WTC11 (cell line): ENCODE measurements at regions not wholly inside any gene's neighbourhood (a gene's known extent, or its start where the extent isn't known, plus 50 kb on each side); places are given as distances from the start of the nearest gene placed in this dataset.

ENCODE experiments used
- ATAC-seq: fragments of 200-7000 bp; cut with Tn5 transposase; 2 replicates; pipeline ENCODE4 v1.10.0; 2021; ENCODE audit warnings: mild to moderate bottlenecking, moderate library complexity
- CTCF ChIA-PET: fragments of 300-600 bp; sonication (Branson Sonifier 250); formaldehyde crosslinking; loops from one replicate; lab custom pipeline; 2021; ENCODE audit warnings: antibody characterized with exemption; lab: Charles Lee
- POLR2A ChIA-PET: fragments of 350-600 bp; sonication (Branson Sonifier 250); formaldehyde crosslinking; loops from one replicate; lab custom pipeline; 2021; ENCODE audit warnings: antibody characterized with exemption; lab: Charles Lee
- DNase-seq: peaks from one replicate; pipeline ENCODE4 v3.0.0; 2021; ENCODE audit warnings: low spot score
- H3K27ac Mint-ChIP-seq: 2 replicates; pipeline ENCODE4 v1.8.0; 2021; ENCODE audit warnings: mixed read lengths
- H3K27me3 Mint-ChIP-seq: 2 replicates; pipeline ENCODE4 v1.8.0; 2021; ENCODE audit warnings: low read depth, mild to moderate bottlenecking, moderate library complexity, mixed read lengths
- H3K36me3 Mint-ChIP-seq: 2 replicates; pipeline ENCODE4 v1.8.0; 2021; ENCODE audit warnings: mixed read lengths
- H3K4me1 Mint-ChIP-seq: 2 replicates; pipeline ENCODE4 v1.8.0; 2022; ENCODE audit warnings: mixed read lengths
- H3K4me3 Mint-ChIP-seq: 2 replicates; pipeline ENCODE4 v1.8.0; 2021; ENCODE audit warnings: mild to moderate bottlenecking, moderate library complexity, mixed read lengths
- H3K9me3 Mint-ChIP-seq: 2 replicates; pipeline ENCODE4 v1.8.0; 2021; ENCODE audit warnings: mixed read lengths
- EMX1 ChIP-seq: fragments of 250-450 bp; sonication (Bioruptor Pico); IDR thresholded peaks from 2 replicates; pipeline ENCODE4 v1.8.0; 2021; ENCODE audit warnings: mild to moderate bottlenecking
- FOXP1 ChIP-seq: sonication (generic); formaldehyde crosslinking; IDR thresholded peaks from 2 replicates; pipeline ENCODE4 v1.8.0; 2022; ENCODE audit warnings: missing genetic modification reagents, mild to moderate bottlenecking, moderate library complexity, borderline replicate concordance
- HMGA2 ChIP-seq: fragments of 250-450 bp; sonication (Bioruptor Pico); IDR thresholded peaks from 2 replicates; pipeline ENCODE4 v1.4.0; 2021; ENCODE audit warnings: mild to moderate bottlenecking, moderate library complexity
- OVOL2 ChIP-seq: fragments of 250-450 bp; sonication (Bioruptor Pico); IDR thresholded peaks from 2 replicates; pipeline ENCODE4 v1.9.0; 2021; ENCODE audit warnings: mild to moderate bottlenecking, borderline replicate concordance
- SMAD4 ChIP-seq: sonication (generic); formaldehyde crosslinking; IDR thresholded peaks from 2 replicates; pipeline ENCODE4 v1.8.0; 2022; ENCODE audit warnings: mild to moderate bottlenecking, missing genetic modification reagents
- SP1 ChIP-seq: sonication (generic); formaldehyde crosslinking; conservative IDR thresholded peaks from 2 replicates; pipeline ENCODE4 v1.8.1; 2022; ENCODE audit warnings: missing genetic modification reagents
- TCF7 ChIP-seq: sonication (generic); formaldehyde crosslinking; IDR thresholded peaks from 2 replicates; pipeline ENCODE4 v1.8.0; 2022; ENCODE audit warnings: mild to moderate bottlenecking, low read depth, missing genetic modification reagents, moderate library complexity
- TP53 ChIP-seq: sonication (generic); formaldehyde crosslinking; IDR thresholded peaks from 2 replicates; pipeline ENCODE4 v1.8.1; 2023; ENCODE audit warnings: mild to moderate bottlenecking, missing genetic modification reagents
- ZBTB21 ChIP-seq: sonication (generic); formaldehyde crosslinking; IDR thresholded peaks from 2 replicates; pipeline ENCODE4 v1.8.1; 2023; ENCODE audit warnings: mild to moderate bottlenecking, missing genetic modification reagents, borderline replicate concordance
- TF ChIP-seq, protein P1 (sequence below): sonication (generic); formaldehyde crosslinking; IDR thresholded peaks from 2 replicates; pipeline ENCODE4 v1.8.1; 2022; ENCODE audit warnings: missing genetic modification reagents, borderline replicate concordance
- TF ChIP-seq, protein P2 (sequence below): sonication (generic); formaldehyde crosslinking; conservative IDR thresholded peaks from 2 replicates; pipeline ENCODE4 v1.8.1; 2022; ENCODE audit warnings: mild to moderate bottlenecking, missing genetic modification reagents
- TF ChIP-seq, protein P3 (sequence below): sonication (generic); formaldehyde crosslinking; IDR thresholded peaks from 2 replicates; pipeline ENCODE4 v1.8.1; 2022; ENCODE audit warnings: low read depth, missing genetic modification reagents, borderline replicate concordance
- TF ChIP-seq, protein P4 (sequence below): fragments of 250-450 bp; sonication (Bioruptor Pico); IDR thresholded peaks from 2 replicates; pipeline ENCODE4 v1.9.0; 2021; ENCODE audit warnings: mild to moderate bottlenecking
- TF ChIP-seq, protein P5 (sequence below): sonication (generic); formaldehyde crosslinking; IDR thresholded peaks from 2 replicates; pipeline ENCODE4 v1.8.0; 2023; ENCODE audit warnings: missing genetic modification reagents
- TF ChIP-seq, protein P6 (sequence below): sonication (generic); formaldehyde crosslinking; IDR thresholded peaks from 2 replicates; pipeline ENCODE4 v1.8.0; 2023; ENCODE audit warnings: missing genetic modification reagents, mild to moderate bottlenecking, borderline replicate concordance
- TF ChIP-seq, protein P7 (sequence below): sonication (generic); formaldehyde crosslinking; IDR thresholded peaks from 2 replicates; pipeline ENCODE4 v1.8.1; 2023; ENCODE audit warnings: mild to moderate bottlenecking, missing genetic modification reagents, borderline replicate concordance
- TF ChIP-seq, protein P8 (sequence below): fragments of 200-600 bp; IDR thresholded peaks from 2 replicates; pipeline ENCODE4 v1.8.0; 2022; ENCODE audit warnings: antibody characterized with exemption

DNA sequence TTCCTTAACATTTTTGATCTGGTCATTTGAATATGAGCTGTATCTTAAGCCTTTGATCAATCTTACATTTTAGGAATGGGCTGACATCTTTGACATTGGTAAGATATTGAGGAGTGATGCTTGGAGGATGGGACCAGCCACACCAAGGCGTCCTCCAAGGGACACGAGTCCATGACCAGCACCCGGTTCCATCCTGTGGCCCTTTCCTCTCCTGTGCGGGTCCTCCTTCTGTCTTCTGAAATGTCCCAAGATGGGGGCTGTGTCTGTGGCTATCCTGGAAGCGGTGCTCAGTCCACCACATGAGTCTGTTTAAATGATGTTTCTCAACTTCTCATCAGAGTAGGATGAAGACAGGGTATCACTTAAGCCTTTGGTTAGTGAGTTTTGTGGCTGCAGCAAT is 67.3 kb upstream of the SHH start:
- TF ChIP-seq SMAD4 (CRISPR knock-in tag) (no peak), TCF7 (CRISPR knock-in tag) (no peak), SP1 (CRISPR knock-in tag) (no peak), EMX1 (CRISPR knock-in tag) (no peak), TP53 (CRISPR knock-in tag) (no peak), ZBTB21 (CRISPR knock-in tag) (no peak), OVOL2 (no peak), HMGA2 (CRISPR knock-in tag) (no peak), FOXP1 (CRISPR knock-in tag) (no peak)
- TF ChIP-seq, protein P1, sequence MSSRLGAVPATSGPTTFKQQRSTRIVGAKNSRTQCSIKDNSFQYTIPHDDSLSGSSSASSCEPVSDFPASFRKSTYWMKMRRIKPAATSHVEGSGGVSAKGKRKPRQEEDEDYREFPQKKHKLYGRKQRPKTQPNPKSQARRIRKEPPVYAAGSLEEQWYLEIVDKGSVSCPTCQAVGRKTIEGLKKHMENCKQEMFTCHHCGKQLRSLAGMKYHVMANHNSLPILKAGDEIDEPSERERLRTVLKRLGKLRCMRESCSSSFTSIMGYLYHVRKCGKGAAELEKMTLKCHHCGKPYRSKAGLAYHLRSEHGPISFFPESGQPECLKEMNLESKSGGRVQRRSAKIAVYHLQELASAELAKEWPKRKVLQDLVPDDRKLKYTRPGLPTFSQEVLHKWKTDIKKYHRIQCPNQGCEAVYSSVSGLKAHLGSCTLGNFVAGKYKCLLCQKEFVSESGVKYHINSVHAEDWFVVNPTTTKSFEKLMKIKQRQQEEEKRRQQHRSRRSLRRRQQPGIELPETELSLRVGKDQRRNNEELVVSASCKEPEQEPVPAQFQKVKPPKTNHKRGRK (CRISPR knock-in tag), result no peak
- TF ChIP-seq, protein P2, sequence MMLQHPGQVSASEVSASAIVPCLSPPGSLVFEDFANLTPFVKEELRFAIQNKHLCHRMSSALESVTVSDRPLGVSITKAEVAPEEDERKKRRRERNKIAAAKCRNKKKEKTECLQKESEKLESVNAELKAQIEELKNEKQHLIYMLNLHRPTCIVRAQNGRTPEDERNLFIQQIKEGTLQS (CRISPR knock-in tag), result no peak
- TF ChIP-seq, protein P3, sequence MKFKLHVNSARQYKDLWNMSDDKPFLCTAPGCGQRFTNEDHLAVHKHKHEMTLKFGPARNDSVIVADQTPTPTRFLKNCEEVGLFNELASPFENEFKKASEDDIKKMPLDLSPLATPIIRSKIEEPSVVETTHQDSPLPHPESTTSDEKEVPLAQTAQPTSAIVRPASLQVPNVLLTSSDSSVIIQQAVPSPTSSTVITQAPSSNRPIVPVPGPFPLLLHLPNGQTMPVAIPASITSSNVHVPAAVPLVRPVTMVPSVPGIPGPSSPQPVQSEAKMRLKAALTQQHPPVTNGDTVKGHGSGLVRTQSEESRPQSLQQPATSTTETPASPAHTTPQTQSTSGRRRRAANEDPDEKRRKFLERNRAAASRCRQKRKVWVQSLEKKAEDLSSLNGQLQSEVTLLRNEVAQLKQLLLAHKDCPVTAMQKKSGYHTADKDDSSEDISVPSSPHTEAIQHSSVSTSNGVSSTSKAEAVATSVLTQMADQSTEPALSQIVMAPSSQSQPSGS (CRISPR knock-in tag), result no peak
- TF ChIP-seq, protein P4, sequence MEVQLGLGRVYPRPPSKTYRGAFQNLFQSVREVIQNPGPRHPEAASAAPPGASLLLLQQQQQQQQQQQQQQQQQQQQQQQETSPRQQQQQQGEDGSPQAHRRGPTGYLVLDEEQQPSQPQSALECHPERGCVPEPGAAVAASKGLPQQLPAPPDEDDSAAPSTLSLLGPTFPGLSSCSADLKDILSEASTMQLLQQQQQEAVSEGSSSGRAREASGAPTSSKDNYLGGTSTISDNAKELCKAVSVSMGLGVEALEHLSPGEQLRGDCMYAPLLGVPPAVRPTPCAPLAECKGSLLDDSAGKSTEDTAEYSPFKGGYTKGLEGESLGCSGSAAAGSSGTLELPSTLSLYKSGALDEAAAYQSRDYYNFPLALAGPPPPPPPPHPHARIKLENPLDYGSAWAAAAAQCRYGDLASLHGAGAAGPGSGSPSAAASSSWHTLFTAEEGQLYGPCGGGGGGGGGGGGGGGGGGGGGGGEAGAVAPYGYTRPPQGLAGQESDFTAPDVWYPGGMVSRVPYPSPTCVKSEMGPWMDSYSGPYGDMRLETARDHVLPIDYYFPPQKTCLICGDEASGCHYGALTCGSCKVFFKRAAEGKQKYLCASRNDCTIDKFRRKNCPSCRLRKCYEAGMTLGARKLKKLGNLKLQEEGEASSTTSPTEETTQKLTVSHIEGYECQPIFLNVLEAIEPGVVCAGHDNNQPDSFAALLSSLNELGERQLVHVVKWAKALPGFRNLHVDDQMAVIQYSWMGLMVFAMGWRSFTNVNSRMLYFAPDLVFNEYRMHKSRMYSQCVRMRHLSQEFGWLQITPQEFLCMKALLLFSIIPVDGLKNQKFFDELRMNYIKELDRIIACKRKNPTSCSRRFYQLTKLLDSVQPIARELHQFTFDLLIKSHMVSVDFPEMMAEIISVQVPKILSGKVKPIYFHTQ (CRISPR knock-in tag), result no peak
- TF ChIP-seq, protein P5, sequence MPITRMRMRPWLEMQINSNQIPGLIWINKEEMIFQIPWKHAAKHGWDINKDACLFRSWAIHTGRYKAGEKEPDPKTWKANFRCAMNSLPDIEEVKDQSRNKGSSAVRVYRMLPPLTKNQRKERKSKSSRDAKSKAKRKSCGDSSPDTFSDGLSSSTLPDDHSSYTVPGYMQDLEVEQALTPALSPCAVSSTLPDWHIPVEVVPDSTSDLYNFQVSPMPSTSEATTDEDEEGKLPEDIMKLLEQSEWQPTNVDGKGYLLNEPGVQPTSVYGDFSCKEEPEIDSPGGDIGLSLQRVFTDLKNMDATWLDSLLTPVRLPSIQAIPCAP, result no peak
- TF ChIP-seq, protein P6, sequence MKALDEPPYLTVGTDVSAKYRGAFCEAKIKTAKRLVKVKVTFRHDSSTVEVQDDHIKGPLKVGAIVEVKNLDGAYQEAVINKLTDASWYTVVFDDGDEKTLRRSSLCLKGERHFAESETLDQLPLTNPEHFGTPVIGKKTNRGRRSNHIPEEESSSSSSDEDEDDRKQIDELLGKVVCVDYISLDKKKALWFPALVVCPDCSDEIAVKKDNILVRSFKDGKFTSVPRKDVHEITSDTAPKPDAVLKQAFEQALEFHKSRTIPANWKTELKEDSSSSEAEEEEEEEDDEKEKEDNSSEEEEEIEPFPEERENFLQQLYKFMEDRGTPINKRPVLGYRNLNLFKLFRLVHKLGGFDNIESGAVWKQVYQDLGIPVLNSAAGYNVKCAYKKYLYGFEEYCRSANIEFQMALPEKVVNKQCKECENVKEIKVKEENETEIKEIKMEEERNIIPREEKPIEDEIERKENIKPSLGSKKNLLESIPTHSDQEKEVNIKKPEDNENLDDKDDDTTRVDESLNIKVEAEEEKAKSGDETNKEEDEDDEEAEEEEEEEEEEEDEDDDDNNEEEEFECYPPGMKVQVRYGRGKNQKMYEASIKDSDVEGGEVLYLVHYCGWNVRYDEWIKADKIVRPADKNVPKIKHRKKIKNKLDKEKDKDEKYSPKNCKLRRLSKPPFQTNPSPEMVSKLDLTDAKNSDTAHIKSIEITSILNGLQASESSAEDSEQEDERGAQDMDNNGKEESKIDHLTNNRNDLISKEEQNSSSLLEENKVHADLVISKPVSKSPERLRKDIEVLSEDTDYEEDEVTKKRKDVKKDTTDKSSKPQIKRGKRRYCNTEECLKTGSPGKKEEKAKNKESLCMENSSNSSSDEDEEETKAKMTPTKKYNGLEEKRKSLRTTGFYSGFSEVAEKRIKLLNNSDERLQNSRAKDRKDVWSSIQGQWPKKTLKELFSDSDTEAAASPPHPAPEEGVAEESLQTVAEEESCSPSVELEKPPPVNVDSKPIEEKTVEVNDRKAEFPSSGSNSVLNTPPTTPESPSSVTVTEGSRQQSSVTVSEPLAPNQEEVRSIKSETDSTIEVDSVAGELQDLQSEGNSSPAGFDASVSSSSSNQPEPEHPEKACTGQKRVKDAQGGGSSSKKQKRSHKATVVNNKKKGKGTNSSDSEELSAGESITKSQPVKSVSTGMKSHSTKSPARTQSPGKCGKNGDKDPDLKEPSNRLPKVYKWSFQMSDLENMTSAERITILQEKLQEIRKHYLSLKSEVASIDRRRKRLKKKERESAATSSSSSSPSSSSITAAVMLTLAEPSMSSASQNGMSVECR (CRISPR knock-in tag), result no peak
- TF ChIP-seq, protein P7, sequence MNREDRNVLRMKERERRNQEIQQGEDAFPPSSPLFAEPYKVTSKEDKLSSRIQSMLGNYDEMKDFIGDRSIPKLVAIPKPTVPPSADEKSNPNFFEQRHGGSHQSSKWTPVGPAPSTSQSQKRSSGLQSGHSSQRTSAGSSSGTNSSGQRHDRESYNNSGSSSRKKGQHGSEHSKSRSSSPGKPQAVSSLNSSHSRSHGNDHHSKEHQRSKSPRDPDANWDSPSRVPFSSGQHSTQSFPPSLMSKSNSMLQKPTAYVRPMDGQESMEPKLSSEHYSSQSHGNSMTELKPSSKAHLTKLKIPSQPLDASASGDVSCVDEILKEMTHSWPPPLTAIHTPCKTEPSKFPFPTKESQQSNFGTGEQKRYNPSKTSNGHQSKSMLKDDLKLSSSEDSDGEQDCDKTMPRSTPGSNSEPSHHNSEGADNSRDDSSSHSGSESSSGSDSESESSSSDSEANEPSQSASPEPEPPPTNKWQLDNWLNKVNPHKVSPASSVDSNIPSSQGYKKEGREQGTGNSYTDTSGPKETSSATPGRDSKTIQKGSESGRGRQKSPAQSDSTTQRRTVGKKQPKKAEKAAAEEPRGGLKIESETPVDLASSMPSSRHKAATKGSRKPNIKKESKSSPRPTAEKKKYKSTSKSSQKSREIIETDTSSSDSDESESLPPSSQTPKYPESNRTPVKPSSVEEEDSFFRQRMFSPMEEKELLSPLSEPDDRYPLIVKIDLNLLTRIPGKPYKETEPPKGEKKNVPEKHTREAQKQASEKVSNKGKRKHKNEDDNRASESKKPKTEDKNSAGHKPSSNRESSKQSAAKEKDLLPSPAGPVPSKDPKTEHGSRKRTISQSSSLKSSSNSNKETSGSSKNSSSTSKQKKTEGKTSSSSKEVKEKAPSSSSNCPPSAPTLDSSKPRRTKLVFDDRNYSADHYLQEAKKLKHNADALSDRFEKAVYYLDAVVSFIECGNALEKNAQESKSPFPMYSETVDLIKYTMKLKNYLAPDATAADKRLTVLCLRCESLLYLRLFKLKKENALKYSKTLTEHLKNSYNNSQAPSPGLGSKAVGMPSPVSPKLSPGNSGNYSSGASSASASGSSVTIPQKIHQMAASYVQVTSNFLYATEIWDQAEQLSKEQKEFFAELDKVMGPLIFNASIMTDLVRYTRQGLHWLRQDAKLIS (CRISPR knock-in tag), result no peak
- TF ChIP-seq, protein P8, sequence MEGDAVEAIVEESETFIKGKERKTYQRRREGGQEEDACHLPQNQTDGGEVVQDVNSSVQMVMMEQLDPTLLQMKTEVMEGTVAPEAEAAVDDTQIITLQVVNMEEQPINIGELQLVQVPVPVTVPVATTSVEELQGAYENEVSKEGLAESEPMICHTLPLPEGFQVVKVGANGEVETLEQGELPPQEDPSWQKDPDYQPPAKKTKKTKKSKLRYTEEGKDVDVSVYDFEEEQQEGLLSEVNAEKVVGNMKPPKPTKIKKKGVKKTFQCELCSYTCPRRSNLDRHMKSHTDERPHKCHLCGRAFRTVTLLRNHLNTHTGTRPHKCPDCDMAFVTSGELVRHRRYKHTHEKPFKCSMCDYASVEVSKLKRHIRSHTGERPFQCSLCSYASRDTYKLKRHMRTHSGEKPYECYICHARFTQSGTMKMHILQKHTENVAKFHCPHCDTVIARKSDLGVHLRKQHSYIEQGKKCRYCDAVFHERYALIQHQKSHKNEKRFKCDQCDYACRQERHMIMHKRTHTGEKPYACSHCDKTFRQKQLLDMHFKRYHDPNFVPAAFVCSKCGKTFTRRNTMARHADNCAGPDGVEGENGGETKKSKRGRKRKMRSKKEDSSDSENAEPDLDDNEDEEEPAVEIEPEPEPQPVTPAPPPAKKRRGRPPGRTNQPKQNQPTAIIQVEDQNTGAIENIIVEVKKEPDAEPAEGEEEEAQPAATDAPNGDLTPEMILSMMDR, result no peak
- TF ChIP-seq, all 79 proteins: peak for 0
- DNase-seq, result no peak
- H3K36me3 Mint-ChIP-seq, result no peaks in the 10 kb centered on the region

More for the DNA sequence above, 67.3 kb upstream of the SHH start:
- no peak for ATAC-seq
- POLR2A ChIA-PET, result no interaction called here
- 0 out of 2 replicates have a peak, but pooled peaks cover 3% of the 10 kb centered on the region for H3K4me1 Mint-ChIP-seq
- no peak overlapping the region for H3K4me3 Mint-ChIP-seq
- peaks cover 22% of the 10 kb centered on the region for H3K9me3 Mint-ChIP-seq
- H3K27ac Mint-ChIP-seq, result no peak overlapping the region
- H3K27me3 Mint-ChIP-seq, result no peaks in the 10 kb centered on the region; the same call in 1 of the 2 replicates
- CTCF ChIA-PET, result no interaction called here
